ENCODE measurements at regions not wholly inside any gene's neighbourhood (a gene's known extent, or its start where the extent isn't known, plus 50 kb on each side); places are given as distances from the start of the nearest gene placed in this dataset.
"Not testable (repeated sequence)": the region's sequence is repeated elsewhere in the genome, so short reads cannot be mapped to it uniquely, and the experiment has no call there.

GRCh38 chr20:55135923-55136322 is 660.5 kb downstream of the DOK5 start:
- POLR2A ChIA-PET (ENCODE audit: low non-redundant PET): no interaction called here
- TF ChIP-seq CTCF (conservative IDR thresholded peaks at IDR 0.05; ENCODE audit: low read depth): no peak
- CTCF ChIA-PET: interaction anchor here (0.5 to 0.7 kb wide), 2 partner anchors 113 to 897 kb away, joined by 4 read pairs; no protein-coding TSS in a partner anchor
- no peak overlapping the region for H3K27ac ChIP-seq
- no peak for DNase-seq (ENCODE audit: low spot score)

DNA sequence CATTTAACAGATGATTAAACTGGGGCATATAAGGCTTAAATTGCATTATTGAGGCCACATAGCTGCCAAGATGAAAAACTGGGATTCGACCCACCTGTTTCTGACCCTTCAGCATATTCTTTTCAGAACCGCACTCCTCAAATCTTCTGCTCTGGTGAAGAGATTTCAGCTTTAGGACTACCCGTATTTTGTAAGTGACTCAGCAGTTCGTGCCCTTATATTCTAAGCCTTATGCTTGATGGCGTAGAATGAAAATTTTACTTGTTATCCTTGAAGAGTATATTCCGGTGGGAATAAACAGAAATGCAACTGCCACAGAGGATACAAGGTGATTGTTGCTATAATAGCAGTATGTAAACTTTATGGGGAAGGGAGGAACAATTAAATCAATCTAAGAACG is 657.1 kb downstream of the DOK5 start:
- CTCF ChIA-PET: no interaction called here
- POLR2A ChIA-PET (ENCODE audit: low non-redundant PET): no interaction called here
- DNase-seq (ENCODE audit: low spot score): no peak
- no peak for TF ChIP-seq CTCF (conservative IDR thresholded peaks at IDR 0.05; ENCODE audit: low read depth)
- no peak overlapping the region for H3K27ac ChIP-seq

DNA sequence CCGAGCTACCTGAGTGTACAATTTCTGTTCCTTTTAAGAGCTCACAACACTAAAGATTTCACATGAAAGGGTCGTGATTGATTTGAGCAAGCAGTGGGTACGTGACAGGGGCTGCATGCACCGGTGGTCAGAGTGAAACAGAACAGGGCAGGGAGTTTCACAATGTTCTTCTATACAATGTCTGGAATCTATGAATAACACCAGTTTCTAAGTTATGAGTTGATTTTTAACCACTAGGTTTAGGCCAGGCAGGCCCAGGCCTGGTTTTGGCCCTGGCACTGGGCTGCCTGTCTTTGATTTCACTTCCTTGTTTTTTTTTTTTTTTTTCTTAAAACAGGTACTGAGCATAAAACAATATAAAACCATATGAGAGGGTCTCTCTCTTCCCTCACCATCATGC is 642.2 kb downstream of the DOK5 start:
- peak overlapping the region; percentile 47; the same call in 1 of the 2 replicates for H3K27ac ChIP-seq
- POLR2A ChIA-PET (ENCODE audit: low non-redundant PET); DNase-seq (ENCODE audit: low spot score): not testable (repeated sequence)
- CTCF ChIA-PET: interaction anchor here (1.3 kb wide), 1 partner anchor 28 kb away, joined by 4 read pairs; no protein-coding TSS in a partner anchor

DNA sequence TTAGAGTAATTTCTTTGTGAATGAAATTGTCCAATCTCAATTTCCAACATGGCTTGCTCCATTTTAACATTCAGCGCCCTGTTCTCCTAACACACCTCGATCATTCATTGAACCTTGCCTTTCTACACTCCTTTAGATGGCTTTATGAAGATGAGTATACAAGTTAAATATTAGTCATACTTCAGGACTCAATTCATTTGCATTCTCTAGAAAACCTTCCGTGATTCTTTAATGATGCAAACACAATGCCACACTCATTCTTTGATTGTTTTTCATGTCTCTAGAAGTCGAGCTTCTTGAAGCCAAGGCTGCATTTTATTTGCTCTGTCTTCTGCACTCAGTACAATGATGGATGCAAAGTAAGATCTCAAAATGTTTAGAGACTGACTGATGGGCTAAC is 641.2 kb downstream of the DOK5 start:
- TF ChIP-seq CTCF (conservative IDR thresholded peaks at IDR 0.05; ENCODE audit: low read depth): no peak
- ChIA-PET POLR2A (ENCODE audit: low non-redundant PET) (no interaction called here), CTCF (no interaction called here)
- no peak for DNase-seq (ENCODE audit: low spot score)
- H3K27ac ChIP-seq: no peak overlapping the region

- TF ChIP-seq CTCF (conservative IDR thresholded peaks at IDR 0.05; ENCODE audit: low read depth): no peak
- no peak for DNase-seq (ENCODE audit: low spot score)
Observed at GRCh38 chr20:55103188-55103587, 627.8 kb downstream of the DOK5 start.

GRCh38 chr20:55099251-55099650 is 623.9 kb downstream of the DOK5 start:
- no peak for TF ChIP-seq CTCF (conservative IDR thresholded peaks at IDR 0.05; ENCODE audit: low read depth)
- CTCF ChIA-PET: interaction anchor here (0.6 kb wide), 2 partner anchors 119 to 227 kb away, joined by 3 to 4 read pairs; no protein-coding TSS in a partner anchor
- POLR2A ChIA-PET (ENCODE audit: low non-redundant PET): no interaction called here
- no peak for DNase-seq (ENCODE audit: low spot score)
- no peak overlapping the region for H3K27ac ChIP-seq

More at GRCh38 chr20:55103188-55103587, 627.8 kb downstream of the DOK5 start:
- no peak overlapping the region for H3K27ac ChIP-seq
- ChIA-PET CTCF (interaction anchor here (0.6 kb wide), 1 partner anchor 39 kb away, joined by 3 read pairs; no protein-coding TSS in a partner anchor), POLR2A (ENCODE audit: low non-redundant PET) (no interaction called here)

- ChIA-PET CTCF (interaction anchor here (0.6 kb wide), 1 partner anchor 382 kb away, joined by 3 read pairs; no protein-coding TSS in a partner anchor), POLR2A (ENCODE audit: low non-redundant PET) (no interaction called here)
- H3K27ac ChIP-seq: no peak overlapping the region
- TF ChIP-seq CTCF (conservative IDR thresholded peaks at IDR 0.05; ENCODE audit: low read depth): no peak
- no peak for DNase-seq (ENCODE audit: low spot score)
Observed at GRCh38 chr20:55097621-55098020, 622.2 kb downstream of the DOK5 start.

All from RWPE1 (cell line).